ENCODE measurements at regions not wholly inside any gene's neighbourhood (a gene's known extent, or its start where the extent isn't known, plus 50 kb on each side); places are given as distances from the start of the nearest gene placed in this dataset.

DNA sequence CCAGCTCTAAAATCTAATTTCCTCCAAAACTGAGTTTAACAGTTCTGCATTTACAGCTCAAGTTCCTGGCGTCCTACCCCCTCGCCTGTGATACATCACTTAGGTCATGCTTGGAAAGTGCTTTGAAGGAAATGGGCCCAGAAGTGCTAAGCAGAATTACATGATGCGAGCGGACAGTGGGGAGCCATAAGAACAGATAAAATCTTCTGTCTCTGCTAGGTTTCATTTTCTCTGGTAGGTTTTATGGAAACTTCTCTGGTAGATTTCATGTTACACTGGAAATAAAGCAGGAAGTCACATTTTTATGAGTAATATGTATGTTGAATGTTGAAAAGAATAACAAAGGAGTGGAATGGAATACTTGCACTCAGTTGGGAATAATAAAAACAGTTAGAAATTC, 138.3 kb downstream of the ZDHHC21 start:
- H2BK20ac ChIP-seq (ENCODE audit: low read depth, low read length, poor library complexity, severe bottlenecking): no peak overlapping the region
- no peaks in the 10 kb centered on the region; the same call in 1 of the 2 replicates for H3K27me3 Mint-ChIP-seq (ENCODE audit: low read depth)
- H3K27ac ChIP-seq (ENCODE audit: insufficient read length, low read depth, low read length): no peak overlapping the region
- no peak overlapping the region for H2BK120ac ChIP-seq (ENCODE audit: low read depth, low read length, poor library complexity, severe bottlenecking)
- no peak for DNase-seq
- no peak overlapping the region for H3T11ph ChIP-seq (ENCODE audit: low read length)
- no peak overlapping the region for H2BK5ac ChIP-seq (ENCODE audit: insufficient read length, low read length)
- H3K27me3 ChIP-seq (ENCODE audit: insufficient read depth, low read length): no peaks in the 10 kb centered on the region
- no peaks in the 10 kb centered on the region; a peak in 2 of 5 replicates for H3K9me3 Mint-ChIP-seq
- H3K14ac ChIP-seq (ENCODE audit: insufficient read depth, low read length): no peak overlapping the region
- no peak overlapping the region for H2BK15ac ChIP-seq (ENCODE audit: low read depth, low read length)
- H2AFZ ChIP-seq (ENCODE audit: low read length): no peak overlapping the region
- H3K9ac ChIP-seq (ENCODE audit: extremely low read depth, insufficient read length, low read length): no peak overlapping the region
- H3K4me1 Mint-ChIP-seq: peaks cover 0 to 6% of the 10 kb centered on the region in 2 experiments; a peak in 1 of 4 replicates
- H3K4ac ChIP-seq (ENCODE audit: low read depth, low read length): no peak overlapping the region
- H4K8ac ChIP-seq (replicated peaks; ENCODE audit: insufficient read length, low read depth, low read length): no peak overlapping the region
- no peak overlapping the region for H4K5ac ChIP-seq (ENCODE audit: insufficient read length, low read depth, low read length)
- H3K36me3 Mint-ChIP-seq (ENCODE audit: insufficient read depth in 1 of 3, low read depth in 3 of 3): no peaks in the 10 kb centered on the region
- no peak overlapping the region for H3K23ac ChIP-seq (ENCODE audit: insufficient read length, low read depth, low read length)
- no peak overlapping the region for H2AK5ac ChIP-seq (ENCODE audit: insufficient read length, low read length)
- no peaks in the 10 kb centered on the region for H3K23me2 ChIP-seq (ENCODE audit: insufficient read length, low read depth, low read length, poor library complexity, severe bottlenecking)
- TF ChIP-seq, protein P1, sequence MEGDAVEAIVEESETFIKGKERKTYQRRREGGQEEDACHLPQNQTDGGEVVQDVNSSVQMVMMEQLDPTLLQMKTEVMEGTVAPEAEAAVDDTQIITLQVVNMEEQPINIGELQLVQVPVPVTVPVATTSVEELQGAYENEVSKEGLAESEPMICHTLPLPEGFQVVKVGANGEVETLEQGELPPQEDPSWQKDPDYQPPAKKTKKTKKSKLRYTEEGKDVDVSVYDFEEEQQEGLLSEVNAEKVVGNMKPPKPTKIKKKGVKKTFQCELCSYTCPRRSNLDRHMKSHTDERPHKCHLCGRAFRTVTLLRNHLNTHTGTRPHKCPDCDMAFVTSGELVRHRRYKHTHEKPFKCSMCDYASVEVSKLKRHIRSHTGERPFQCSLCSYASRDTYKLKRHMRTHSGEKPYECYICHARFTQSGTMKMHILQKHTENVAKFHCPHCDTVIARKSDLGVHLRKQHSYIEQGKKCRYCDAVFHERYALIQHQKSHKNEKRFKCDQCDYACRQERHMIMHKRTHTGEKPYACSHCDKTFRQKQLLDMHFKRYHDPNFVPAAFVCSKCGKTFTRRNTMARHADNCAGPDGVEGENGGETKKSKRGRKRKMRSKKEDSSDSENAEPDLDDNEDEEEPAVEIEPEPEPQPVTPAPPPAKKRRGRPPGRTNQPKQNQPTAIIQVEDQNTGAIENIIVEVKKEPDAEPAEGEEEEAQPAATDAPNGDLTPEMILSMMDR (conservative IDR thresholded peaks at IDR 0.05): no peak
- H3K27ac Mint-ChIP-seq: no peak overlapping the region
- H3K9me3 ChIP-seq (ENCODE audit: control insufficient read depth, low read depth, low read length): no peaks in the 10 kb centered on the region
- no peaks in the 10 kb centered on the region for H4K20me1 ChIP-seq (ENCODE audit: control insufficient read depth, insufficient read depth, insufficient read length)
- WGBS (ENCODE audit: extremely low coverage, insufficient read length, low lambda C conversion rate): no CpG with 5 or more reads among the region's 4 CpGs
- no peak overlapping the region for H2BK12ac ChIP-seq (ENCODE audit: insufficient read length, low read depth, low read length)
- H3K4me1 ChIP-seq (ENCODE audit: insufficient read depth, low read length): no peaks in the 10 kb centered on the region
- H4K91ac ChIP-seq (ENCODE audit: insufficient read length, low read depth, low read length): no peak overlapping the region
- no peak overlapping the region for H3K4me3 Mint-ChIP-seq
- H3K4me2 ChIP-seq (ENCODE audit: insufficient read depth, insufficient read length, low read length): no peak overlapping the region
- no peak overlapping the region for H3K18ac ChIP-seq (ENCODE audit: insufficient read length, low read depth, low read length)
- H3K79me2 ChIP-seq (ENCODE audit: insufficient read depth, low read length): no peaks in the 10 kb centered on the region
- H3K56ac ChIP-seq (ENCODE audit: insufficient read length, low read depth, low read length): no peak overlapping the region
- no peaks in the 10 kb centered on the region for H3K79me1 ChIP-seq (ENCODE audit: insufficient read depth, low read depth, low read length, poor library complexity, severe bottlenecking)
